Endothelial cell of umbilical vein (primary cell): ENCODE measurements at regions not wholly inside any gene's neighbourhood (a gene's known extent, or its start where the extent isn't known, plus 50 kb on each side); places are given as distances from the start of the nearest gene placed in this dataset.

Experiments
- BruUV-seq: library from RNA; stranded (reverse); fragments of 400-500 nt; replicated peaks from 2 replicates; lab custom pipeline; 2021; lab: Mats Ljungman, UMichigan
- CTCF ChIA-PET: fragments of 300-600, 350-600 bp; sonication (Branson Sonifier 250); formaldehyde crosslinking; loops from one replicate; lab custom pipeline; 2021; ENCODE audit warnings: antibody characterized with exemption, inconsistent platforms; lab: Charles Lee
- POLR2A ChIA-PET: fragments of 300-600, 350-600 bp; sonication (Branson Sonifier 250); formaldehyde crosslinking; loops from one replicate; lab custom pipeline; 2021; ENCODE audit warnings: antibody characterized with exemption, inconsistent platforms; lab: Charles Lee
- DNase-seq: peaks from one replicate; pipeline ENCODE4 v3.0.0-alpha.2; 2011; ENCODE audit warnings: low read depth, low spot score
- FAIRE-seq: peaks from 2 replicates; lab custom pipeline; 2011; peaks lifted over from hg19 to GRCh38; lab: Jason Lieb, UNC
- H2AFZ ChIP-seq: 2 replicates; pipeline ENCODE4 v1.6.0; 2012; ENCODE audit warnings: low read depth, low read length, control low read depth, inconsistent platforms
- H3K27ac ChIP-seq: 2 replicates; pipeline ENCODE4 v1.5.1; 2011; ENCODE audit warnings: low read depth, mild to moderate bottlenecking, control low read depth, low read length, moderate library complexity; ENCODE audit not compliant: insufficient read depth
- H3K27me3 ChIP-seq, 2 experiments: 2 replicates each; pipeline versions ENCODE4 v1.6.0 to v1.6.1; 2011; ENCODE audit warnings: low read length in 2 of 2, mixed read lengths in 1 of 2; ENCODE audit not compliant: control insufficient read depth in 2 of 2, insufficient read depth in 2 of 2
- H3K36me3 ChIP-seq, 2 experiments: 2 replicates in 1 of 2; 3 replicates in 1 of 2; pipeline ENCODE4 v1.5.1; 2011; ENCODE audit warnings: low read length in 2 of 2, mild to moderate bottlenecking in 1 of 2, moderate library complexity in 1 of 2; ENCODE audit not compliant: control insufficient read depth in 2 of 2, insufficient read depth in 2 of 2; ENCODE audit errors: extremely low read depth in 1 of 2
- H3K4me1 ChIP-seq: 3 replicates; pipeline ENCODE4 v1.5.1; 2011; ENCODE audit warnings: mild to moderate bottlenecking, low read length; ENCODE audit not compliant: control insufficient read depth, insufficient read depth; ENCODE audit errors: extremely low read depth
- H3K4me2 ChIP-seq: 2 replicates; pipeline ENCODE4 v1.6.1; 2011; ENCODE audit warnings: low read length, control low read depth, mixed read lengths; ENCODE audit not compliant: insufficient read depth
- H3K4me3 ChIP-seq, 3 experiments: fragments of 200-600 bp in 1 of 3; sonication (generic), shearing (Covaris generic) in 1 of 3; replicated peaks in 1 of 3; 2 replicates each; pipeline ENCODE4 v1.5.1; 2011 to 2016; ENCODE audit warnings: control low read depth in 3 of 3, low read length in 3 of 3, mild to moderate bottlenecking in 2 of 3, inconsistent platforms in 1 of 3, low read depth in 1 of 3, moderate library complexity in 1 of 3; ENCODE audit not compliant: insufficient read depth in 1 of 3
- H3K79me2 ChIP-seq: 2 replicates; pipeline ENCODE4 v1.6.0; 2012; ENCODE audit warnings: low read length, inconsistent platforms; ENCODE audit not compliant: control insufficient read depth, insufficient read depth
- H3K9ac ChIP-seq: replicated peaks from 2 replicates; pipeline ENCODE3; 2011; ENCODE audit warnings: low read length, control low read depth; ENCODE audit not compliant: insufficient read depth; ENCODE audit errors: extremely low read depth
- H3K9me1 ChIP-seq: replicated peaks from 3 replicates; pipeline ENCODE4 v1.6.0; 2011; ENCODE audit warnings: mild to moderate bottlenecking, low read length; ENCODE audit not compliant: control insufficient read depth, insufficient read depth; ENCODE audit errors: extremely low read depth
- H3K9me3 ChIP-seq: replicated peaks from 2 replicates; pipeline ENCODE4 v1.5.1; 2012; ENCODE audit warnings: low read length, inconsistent platforms; ENCODE audit not compliant: control insufficient read depth, insufficient read depth
- H4K20me1 ChIP-seq: replicated peaks from 2 replicates; pipeline ENCODE3; 2011; ENCODE audit warnings: mild to moderate bottlenecking, low read length; ENCODE audit not compliant: control insufficient read depth, insufficient read depth; ENCODE audit errors: extremely low read depth
- CTCF ChIP-seq, 2 donors: IDR thresholded peaks; 1 replicate in 1 of 2; 2 replicates in 1 of 2; pipeline ENCODE4 v1.5.1; 2011; ENCODE audit warnings: low read length in 2 of 2, mild to moderate bottlenecking in 2 of 2, moderate library complexity in 2 of 2, control low read depth in 1 of 2, inconsistent platforms in 1 of 2, low read depth in 1 of 2; ENCODE audit not compliant: insufficient read depth in 1 of 2; ENCODE audit errors: extremely low read depth in 1 of 2
- EZH2 ChIP-seq: IDR thresholded peaks from 2 replicates; pipeline ENCODE4 v1.6.1; 2012; ENCODE audit warnings: borderline replicate concordance, low read depth, mild to moderate bottlenecking, moderate library complexity, low read length, inconsistent platforms; ENCODE audit not compliant: severe bottlenecking
- FOS ChIP-seq: IDR thresholded peaks from 2 replicates; pipeline ENCODE4 v1.6.1; 2011; ENCODE audit warnings: mild to moderate bottlenecking, low read length, moderate library complexity, borderline replicate concordance; ENCODE audit not compliant: insufficient read depth
- GATA2 ChIP-seq: IDR thresholded peaks from 2 replicates; pipeline ENCODE4 v1.7.0; 2011; ENCODE audit warnings: low read depth, mild to moderate bottlenecking, moderate library complexity, mixed read lengths, low read length; ENCODE audit not compliant: insufficient read length, insufficient read depth
- JUN ChIP-seq: IDR thresholded peaks from 2 replicates; pipeline ENCODE4 v1.6.1; 2011; ENCODE audit warnings: borderline replicate concordance, low read depth; ENCODE audit not compliant: insufficient read length, insufficient read depth
- MAX ChIP-seq: IDR thresholded peaks from 2 replicates; pipeline ENCODE4 v1.6.1; 2011; ENCODE audit not compliant: insufficient read depth, insufficient read length
- MYC ChIP-seq: IDR thresholded peaks from one replicate; pipeline ENCODE4 v1.6.1; 2011; ENCODE audit warnings: mild to moderate bottlenecking, low read depth, low read length
- POLR2A ChIP-seq: IDR thresholded peaks from 2 replicates; pipeline ENCODE4 v1.6.1; 2012; ENCODE audit warnings: low read depth, mild to moderate bottlenecking, control low read depth, low read length
- POLR2AphosphoS5 ChIP-seq: IDR thresholded peaks from 2 replicates; pipeline ENCODE4 v1.6.1; 2012; ENCODE audit warnings: low read depth, mild to moderate bottlenecking, control low read depth, low read length, moderate library complexity; ENCODE audit not compliant: insufficient read depth
- dilution Hi-C: fragments of 300-500 bp; cut with MboI; formaldehyde crosslinking; loops from one replicate; pipeline ENCODE4 v1.15.0; 2019; ENCODE audit warnings: low sequenced_read_pairs; ENCODE audit not compliant: extremely low pct_ligation_motif_present
- intact Hi-C: fragments of 100-400 bp; cut with micrococcal nuclease; formaldehyde crosslinking; loops from one replicate; pipeline ENCODE4 v1.10.0; 2022

GRCh38 chr18:67726882-67727281, 210.4 kb upstream of the DSEL start:
- no peaks in the 10 kb centered on the region for H3K79me2 ChIP-seq
- H3K4me1 ChIP-seq = peaks cover 15% of the 10 kb centered on the region
- no peak overlapping the region for H3K4me3 ChIP-seq
- H3K9ac ChIP-seq = no peak overlapping the region
- BruUV-seq = no TSS peak
- CTCF ChIA-PET = no interaction called here
- TF ChIP-seq EZH2 = no peak
- no peak for TF ChIP-seq MAX
- TF ChIP-seq GATA2 = no peak
- no peak for TF ChIP-seq MYC
- no peak for TF ChIP-seq CTCF (IDR thresholded peaks at IDR 0.05; ENCODE audit: extremely low read depth in 1 of 2, insufficient read depth in 1 of 2, low read depth in 1 of 2, low read length in 2 of 2)
- TF ChIP-seq POLR2A = no peak
- no peak for TF ChIP-seq FOS
- TF ChIP-seq JUN = no peak
- TF ChIP-seq POLR2AphosphoS5 = no peak
- no peaks in the 10 kb centered on the region for H3K9me1 ChIP-seq
- POLR2A ChIA-PET = no interaction called here
- intact Hi-C loops = no loop called here
- no peaks in the 10 kb centered on the region for H3K36me3 ChIP-seq
- H4K20me1 ChIP-seq = no peaks in the 10 kb centered on the region
- no peak overlapping the region for H2AFZ ChIP-seq
- H3K4me2 ChIP-seq = no peak overlapping the region
- dilution Hi-C loops = no loop called here
- H3K9me3 ChIP-seq = no peaks in the 10 kb centered on the region
- H3K27ac ChIP-seq = no peak overlapping the region
- no peak for FAIRE-seq
- DNase-seq = no peak
- no peaks in the 10 kb centered on the region for H3K27me3 ChIP-seq
